NB4 (cell line): ENCODE measurements at regions not wholly inside any gene's neighbourhood (a gene's known extent, or its start where the extent isn't known, plus 50 kb on each side); places are given as distances from the start of the nearest gene placed in this dataset.
"Not testable (repeated sequence)": the region's sequence is repeated elsewhere in the genome, so short reads cannot be mapped to it uniquely, and the experiment has no call there.

Experiments
- CTCF ChIP-seq: IDR thresholded peaks from one replicate; pipeline ENCODE4 v1.5.1; 2012; ENCODE audit warnings: low read depth, low read length
- MAX ChIP-seq: IDR thresholded peaks from 2 replicates; pipeline ENCODE4 v1.6.1; 2011; ENCODE audit warnings: low read depth, low read length
- MYC ChIP-seq: IDR thresholded peaks from 2 replicates; pipeline ENCODE4 v1.6.1; 2011; ENCODE audit warnings: low read depth, low read length
- POLR2A ChIP-seq: IDR thresholded peaks from 2 replicates; pipeline ENCODE4 v1.6.1; 2011; ENCODE audit warnings: mild to moderate bottlenecking; ENCODE audit not compliant: insufficient read length; ENCODE audit errors: extremely low read depth

DNA sequence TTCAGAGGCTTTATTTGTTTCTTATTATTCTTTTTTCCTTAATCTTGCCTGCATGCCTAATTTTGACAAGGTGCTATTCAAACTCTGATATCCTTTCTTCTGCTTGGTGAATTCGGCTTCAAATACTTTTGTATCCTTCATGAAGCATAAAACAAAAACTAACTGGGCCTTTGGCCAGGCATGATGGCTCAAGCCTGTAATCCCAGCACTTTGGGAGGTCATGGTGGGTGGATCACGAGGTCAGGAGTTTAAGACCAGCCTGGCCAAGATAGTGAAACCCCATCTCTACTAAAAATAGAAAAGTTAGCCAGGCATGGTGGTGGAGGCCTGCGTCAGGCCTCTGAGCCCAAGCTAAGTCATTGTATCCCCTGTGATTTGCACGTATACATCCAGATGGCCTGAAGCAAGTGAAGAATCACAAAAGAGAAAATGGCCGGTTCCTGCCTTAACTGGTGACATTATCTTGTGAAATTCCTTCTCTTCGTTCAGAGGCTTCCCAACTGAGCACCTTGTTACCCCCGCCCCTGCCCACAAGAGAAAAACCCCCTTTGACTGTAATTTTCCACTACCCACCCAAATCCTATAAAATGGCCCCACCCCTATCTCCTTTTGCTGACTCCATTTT, 191.9 kb downstream of the ZNF486 start:
- not testable (repeated sequence) for TF ChIP-seq CTCF, MYC, POLR2A, MAX
